Fibroblast of peridontal ligament (primary cell): ENCODE measurements at regions not wholly inside any gene's neighbourhood (a gene's known extent, or its start where the extent isn't known, plus 50 kb on each side); places are given as distances from the start of the nearest gene placed in this dataset.
A peak's percentile ranks its signal among the peaks of the same experiment; 100 is the strongest.
"Not testable (repeated sequence)": the region's sequence is repeated elsewhere in the genome, so short reads cannot be mapped to it uniquely, and the experiment has no call there.

Experiments
- DNase-seq: peaks from one replicate; pipeline ENCODE4 v3.0.0-alpha.2; 2010; ENCODE audit errors: extremely low read depth

DNA sequence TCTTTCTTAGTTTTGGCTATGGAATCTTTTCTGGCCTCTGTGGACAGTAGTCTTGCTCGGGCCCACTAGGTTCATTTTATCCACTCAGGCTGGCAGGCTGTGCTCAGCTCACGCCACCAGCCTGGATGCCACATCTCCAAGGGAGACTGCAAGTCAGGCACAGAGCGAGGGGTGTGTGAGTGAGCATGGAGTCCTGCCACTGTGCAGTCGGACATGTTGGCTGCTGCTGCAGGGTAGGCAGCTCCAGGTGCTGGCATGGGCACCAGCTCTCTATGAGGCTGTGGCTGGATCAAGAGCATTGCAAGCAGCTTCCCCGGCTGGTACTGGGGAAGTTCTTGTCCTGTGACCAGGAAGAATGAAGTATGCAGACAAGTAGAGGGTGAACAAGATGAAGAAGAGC is 158.9 kb downstream of the PCTP start:
- DNase-seq, result no peak

DNA sequence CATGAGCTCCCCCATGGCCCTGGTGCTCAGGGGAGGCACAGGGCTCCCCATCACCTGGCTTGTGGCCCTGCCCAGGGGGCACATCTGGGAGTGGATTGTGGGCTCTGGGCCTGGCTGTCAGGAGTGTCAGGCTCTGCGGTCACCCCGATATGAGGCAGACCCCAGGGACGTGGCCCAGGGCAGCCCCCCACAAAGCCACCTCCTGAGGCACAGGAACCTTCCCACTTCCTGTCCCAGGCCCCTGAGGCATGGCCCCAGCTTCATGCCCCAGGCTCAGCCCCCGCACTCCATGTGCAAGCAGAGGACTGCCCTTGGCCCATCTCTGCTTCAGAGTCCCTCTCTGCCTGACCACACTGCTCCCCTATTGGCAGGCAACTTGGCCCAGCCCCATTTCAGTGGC is 160.3 kb downstream of the PCTP start:
- no peak for DNase-seq

GRCh38 chr17:55925440-55925839 is 174.6 kb downstream of the PCTP start:
- DNase-seq, result no peak

DNA sequence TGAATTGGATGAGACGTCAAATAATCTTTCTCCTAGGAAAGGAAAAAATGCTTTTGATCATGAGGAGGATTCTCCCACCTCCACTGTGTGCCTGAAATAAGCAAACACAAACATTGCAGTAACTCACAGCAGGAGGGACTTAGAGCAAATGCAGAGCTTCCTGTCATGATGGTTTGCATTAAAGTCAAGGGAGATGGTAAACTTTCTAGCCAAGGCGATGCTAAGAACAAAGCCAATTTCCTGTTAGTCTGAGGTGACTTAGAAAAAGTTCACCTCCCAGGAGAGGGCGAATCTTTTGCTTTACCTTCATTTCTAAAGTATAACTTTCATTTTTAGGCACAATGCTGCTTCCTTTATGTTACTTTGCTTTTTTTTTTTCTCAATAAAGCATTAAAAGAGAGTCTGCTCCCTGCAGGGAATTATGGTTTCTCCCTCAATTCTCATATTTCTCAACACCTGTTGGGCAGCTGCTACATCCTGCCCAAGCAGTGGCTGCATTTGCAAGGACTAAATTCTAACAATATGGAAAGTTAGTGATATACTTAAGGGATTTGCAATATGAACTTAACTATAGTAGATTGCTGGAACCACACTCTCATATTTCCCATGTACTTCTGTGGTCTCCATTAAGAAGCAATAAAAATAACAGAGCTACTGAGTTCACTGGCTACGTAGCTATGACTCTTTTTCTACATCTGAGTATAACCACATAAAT is 175.6 kb downstream of the PCTP start:
- DNase-seq, result no peak

DNA sequence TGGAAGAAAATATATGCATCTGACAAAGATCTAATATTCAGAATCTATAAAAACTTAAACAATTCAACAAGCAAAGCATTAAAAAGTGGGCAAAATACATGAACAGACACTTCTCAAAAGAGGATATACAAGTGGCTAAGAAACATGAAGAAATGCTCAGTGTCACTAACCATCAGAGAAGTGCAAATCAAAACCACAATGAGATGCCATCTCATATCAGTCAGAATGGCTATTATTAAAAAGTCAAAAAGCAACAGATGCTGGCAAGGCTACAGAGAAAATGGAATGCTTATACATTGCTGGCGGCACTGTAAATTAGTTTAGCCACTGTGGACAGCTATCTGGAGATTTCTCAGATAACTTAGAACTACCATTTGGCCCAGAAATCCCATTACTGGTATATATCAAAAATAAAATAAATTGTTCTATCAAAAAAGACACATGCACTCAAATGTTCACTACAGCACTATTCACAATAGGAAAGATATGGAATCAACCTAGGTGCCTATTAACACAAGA is 179.5 kb downstream of the PCTP start:
- no peak for DNase-seq

DNA sequence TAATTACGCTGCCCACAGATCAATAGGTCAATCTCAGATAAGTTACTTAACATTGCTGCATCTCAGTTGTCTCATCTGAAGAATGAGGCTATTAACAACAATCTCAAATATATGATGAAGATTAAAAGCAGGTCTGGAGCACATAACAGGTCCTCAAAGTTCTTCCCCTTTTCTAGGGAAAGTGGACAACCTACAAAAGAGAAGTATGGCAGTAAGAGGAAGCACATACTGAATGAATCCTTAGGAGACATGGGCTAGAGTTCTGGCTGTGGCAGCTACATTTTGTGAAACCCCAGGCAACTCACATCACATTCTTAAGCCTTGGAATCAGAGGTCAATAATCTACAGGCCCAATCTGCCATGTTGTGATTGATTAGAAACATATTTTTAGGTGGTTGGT is 180.6 kb downstream of the PCTP start:
- no peak for DNase-seq

DNA sequence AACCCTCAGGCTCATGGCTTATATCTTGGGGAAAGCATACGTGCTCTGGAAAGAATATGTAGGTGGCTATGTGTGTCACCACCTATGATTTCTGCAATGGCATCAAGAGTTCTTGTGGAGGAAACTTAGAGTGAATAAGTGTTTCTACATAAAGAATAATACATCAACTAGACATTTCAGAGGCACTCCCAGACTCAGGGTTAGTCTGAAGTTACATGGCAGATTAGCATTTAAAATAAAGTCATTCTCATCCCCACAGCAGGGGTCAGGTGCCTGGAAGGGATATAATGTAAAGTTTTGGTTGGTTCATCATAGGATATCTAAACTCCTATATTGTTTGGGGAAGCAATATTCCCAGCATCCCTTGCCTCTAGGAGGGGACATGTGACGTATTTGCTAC is 182.1 kb downstream of the PCTP start:
- DNase-seq, result no peak

- not testable (repeated sequence) for DNase-seq
These were observed 188.4 kb downstream of the PCTP start for GRCh38 chr17:55939181-55939810.

GRCh38 chr17:55959756-55960155 is 193.5 kb upstream of the ANKFN1 start:
- no peak for DNase-seq

DNA sequence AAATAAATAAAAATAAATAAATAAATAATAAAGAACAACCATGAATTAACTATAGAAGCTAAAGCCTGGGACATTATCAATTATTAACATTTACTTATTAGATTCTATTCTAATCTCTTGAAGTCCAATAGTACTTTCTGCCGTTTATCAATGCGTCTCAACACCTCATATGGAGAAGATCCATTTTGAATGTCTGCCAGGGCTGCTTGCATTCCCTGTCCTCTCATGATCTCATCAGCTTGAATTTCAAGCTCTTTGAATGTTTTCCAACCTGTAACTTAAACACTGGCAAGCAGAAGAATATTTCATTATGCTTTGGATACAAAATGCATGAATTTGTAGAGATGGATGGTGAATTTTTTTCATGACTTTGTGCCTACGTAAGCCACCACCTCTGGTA is 191.9 kb upstream of the ANKFN1 start:
- no peak for DNase-seq

- no peak for DNase-seq
These were observed 190.3 kb upstream of the ANKFN1 start for GRCh38 chr17:55962951-55963401.

GRCh38 chr17:55964191-55964590 is 189.1 kb upstream of the ANKFN1 start:
- no peak for DNase-seq

DNA sequence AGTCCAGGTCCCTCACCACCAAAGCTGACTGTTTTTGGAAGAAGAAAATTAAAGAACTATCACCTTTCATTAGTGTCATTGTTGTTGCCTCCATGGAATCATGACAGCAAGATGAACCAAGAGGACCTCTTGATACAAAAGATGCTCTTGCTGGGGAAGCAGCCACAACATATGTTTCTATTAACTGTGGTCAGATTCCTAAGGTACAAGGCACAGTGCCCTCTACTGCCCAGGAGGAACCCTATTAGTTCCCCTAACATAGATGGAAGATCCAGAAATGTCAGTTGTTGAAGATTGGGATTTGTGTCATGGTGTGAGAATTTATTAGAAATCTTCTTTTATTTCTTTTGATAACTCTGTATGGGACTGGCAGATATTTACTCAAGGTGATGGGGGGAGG is 188.2 kb upstream of the ANKFN1 start:
- no peak for DNase-seq

- no peak for DNase-seq
These were observed 183.5 kb upstream of the ANKFN1 start for GRCh38 chr17:55969562-55970324.

- DNase-seq, result no peak
These were observed 174.7 kb upstream of the ANKFN1 start for GRCh38 chr17:55978578-55978977.

DNA sequence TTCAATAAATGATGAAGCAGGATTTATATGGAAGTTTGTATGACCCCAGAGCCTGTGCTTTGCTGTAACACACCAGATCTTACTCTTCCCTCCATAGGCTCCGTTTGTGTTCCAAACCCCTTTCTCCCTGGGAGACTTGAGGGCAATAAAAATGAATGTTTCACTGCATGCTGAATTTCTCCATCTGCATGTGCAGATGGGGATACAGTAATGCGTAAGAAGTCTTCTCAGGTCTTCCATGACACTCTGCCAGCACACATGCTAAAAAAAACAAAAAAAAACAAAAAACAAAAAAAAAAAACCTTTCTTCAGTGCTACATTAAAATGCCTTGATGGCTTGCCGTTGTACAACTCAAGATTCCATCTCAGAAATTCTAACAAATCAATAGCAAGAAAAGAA is 170.2 kb upstream of the ANKFN1 start:
- DNase-seq, result no peak

- no peak for DNase-seq
These were observed 166.5 kb upstream of the ANKFN1 start for GRCh38 chr17:55986817-55987216.

- no peak for DNase-seq
These were observed 164.4 kb upstream of the ANKFN1 start for GRCh38 chr17:55988861-55989260.

- no peak for DNase-seq
These were observed 162.8 kb upstream of the ANKFN1 start for GRCh38 chr17:55990332-55991006.

GRCh38 chr17:55996826-55997225 is 156.4 kb upstream of the ANKFN1 start:
- DNase-seq, result peak; percentile 9

DNA sequence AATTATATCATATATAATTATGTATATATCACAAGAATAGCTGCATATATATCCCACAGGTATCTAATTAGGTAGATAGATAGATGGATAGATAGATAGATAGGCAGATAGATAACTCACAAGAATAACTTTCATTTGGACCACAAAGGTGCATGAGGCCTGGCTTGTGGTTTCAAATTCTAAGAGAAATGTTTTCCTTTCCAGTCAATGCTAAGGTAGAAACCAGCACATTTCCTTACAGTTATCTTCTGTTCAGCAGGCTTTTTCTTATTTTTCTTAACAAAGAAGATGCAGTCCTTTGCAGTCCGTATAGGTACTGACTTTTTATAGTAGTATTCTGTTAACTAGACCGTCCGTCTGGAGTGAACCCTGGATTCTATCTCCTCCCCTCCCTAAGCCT is 152.9 kb upstream of the ANKFN1 start:
- no peak for DNase-seq

- not testable (repeated sequence) for DNase-seq
These were observed 150.6 kb upstream of the ANKFN1 start for GRCh38 chr17:56002656-56003055.
